Upper lobe of right lung (tissue), 1 donor: ENCODE measurements at regions not wholly inside any gene's neighbourhood (a gene's known extent, or its start where the extent isn't known, plus 50 kb on each side); places are given as distances from the start of the nearest gene placed in this dataset.

ENCODE experiments used
- ATAC-seq: fragments of 200-7000 bp; cut with Tn5 transposase; one replicate; pipeline ENCODE4 v1.9.1; 2020; ENCODE audit warnings: mild to moderate bottlenecking, moderate library complexity
- DNase-seq: peaks from one replicate; pipeline ENCODE4 v3.0.0-alpha.2; 2020
- H3K27ac ChIP-seq: fragments of 200-600 bp; one replicate; pipeline ENCODE4 v1.8.0; 2022
- H3K27me3 ChIP-seq: fragments of 200-600 bp; one replicate; pipeline ENCODE4 v1.8.0; 2022; ENCODE audit warnings: mild to moderate bottlenecking
- H3K36me3 ChIP-seq: fragments of 200-600 bp; one replicate; pipeline ENCODE4 v1.8.0; 2022
- H3K4me1 ChIP-seq: fragments of 200-600 bp; one replicate; pipeline ENCODE4 v1.8.0; 2022
- H3K4me3 ChIP-seq: fragments of 200-600 bp; one replicate; pipeline ENCODE4 v1.8.0; 2022; ENCODE audit warnings: mild to moderate bottlenecking
- H3K9me3 ChIP-seq: fragments of 200-600 bp; one replicate; pipeline ENCODE4 v1.8.0; 2022
- intact Hi-C: fragments of 100-400 bp; cut with DNase I; formaldehyde crosslinking; loops from one replicate; pipeline ENCODE4 v1.11.0; 2022
- TF ChIP-seq, protein P1 (sequence below): fragments of 200-600 bp; IDR thresholded peaks from one replicate; pipeline ENCODE4 v1.8.0; 2022; ENCODE audit warnings: antibody characterized with exemption
- donor health status: DM: no; HTN: yes; CAD: no; lungs with severe emphysema.

DNA sequence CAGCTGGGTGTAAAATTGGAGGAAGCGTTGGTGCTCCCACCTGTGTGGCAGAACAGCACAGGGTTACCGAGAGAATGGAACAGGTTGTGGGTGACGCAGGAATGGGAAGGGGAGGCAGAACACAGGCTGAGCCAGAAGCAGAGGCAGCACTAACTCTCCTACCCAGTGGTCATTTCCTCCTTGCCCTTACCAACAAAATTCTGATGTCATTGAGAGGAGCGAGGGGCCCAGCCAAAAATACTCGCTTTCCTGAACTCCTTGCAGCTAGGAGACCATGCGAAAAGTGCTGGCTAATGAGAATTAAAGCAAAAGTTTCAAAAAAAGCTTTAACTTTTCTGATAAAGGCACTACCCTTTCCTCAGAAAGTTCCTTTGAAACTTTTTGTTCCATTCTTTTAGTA, 54.4 kb upstream of the HMGA2 start:
- H3K9me3 ChIP-seq: no peaks in the 10 kb centered on the region
- no peaks in the 10 kb centered on the region for H3K4me1 ChIP-seq
- no peaks in the 10 kb centered on the region for H3K36me3 ChIP-seq
- DNase-seq: no peak
- intact Hi-C loops: no loop called here
- TF ChIP-seq, protein P1, sequence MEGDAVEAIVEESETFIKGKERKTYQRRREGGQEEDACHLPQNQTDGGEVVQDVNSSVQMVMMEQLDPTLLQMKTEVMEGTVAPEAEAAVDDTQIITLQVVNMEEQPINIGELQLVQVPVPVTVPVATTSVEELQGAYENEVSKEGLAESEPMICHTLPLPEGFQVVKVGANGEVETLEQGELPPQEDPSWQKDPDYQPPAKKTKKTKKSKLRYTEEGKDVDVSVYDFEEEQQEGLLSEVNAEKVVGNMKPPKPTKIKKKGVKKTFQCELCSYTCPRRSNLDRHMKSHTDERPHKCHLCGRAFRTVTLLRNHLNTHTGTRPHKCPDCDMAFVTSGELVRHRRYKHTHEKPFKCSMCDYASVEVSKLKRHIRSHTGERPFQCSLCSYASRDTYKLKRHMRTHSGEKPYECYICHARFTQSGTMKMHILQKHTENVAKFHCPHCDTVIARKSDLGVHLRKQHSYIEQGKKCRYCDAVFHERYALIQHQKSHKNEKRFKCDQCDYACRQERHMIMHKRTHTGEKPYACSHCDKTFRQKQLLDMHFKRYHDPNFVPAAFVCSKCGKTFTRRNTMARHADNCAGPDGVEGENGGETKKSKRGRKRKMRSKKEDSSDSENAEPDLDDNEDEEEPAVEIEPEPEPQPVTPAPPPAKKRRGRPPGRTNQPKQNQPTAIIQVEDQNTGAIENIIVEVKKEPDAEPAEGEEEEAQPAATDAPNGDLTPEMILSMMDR: no peak
- no peak overlapping the region for H3K4me3 ChIP-seq
- H3K27me3 ChIP-seq: peaks cover 9% of the 10 kb centered on the region
- no peak for ATAC-seq
- H3K27ac ChIP-seq: no peak overlapping the region
